ENCODE measurements at regions not wholly inside any gene's neighbourhood (a gene's known extent, or its start where the extent isn't known, plus 50 kb on each side); places are given as distances from the start of the nearest gene placed in this dataset.

GRCh38 chr5:26245321-26245720 lies 793.1 kb downstream of the CDH9 start:
- no peak for TF ChIP-seq CTCF (IDR thresholded peaks at IDR 0.05)
- no peak for TF ChIP-seq EZH2 (IDR thresholded peaks at IDR 0.05; ENCODE audit: borderline replicate concordance, insufficient read depth, low read depth, low read length, poor library complexity, severe bottlenecking)
- no peaks in the 10 kb centered on the region for H4K20me1 ChIP-seq (ENCODE audit: control insufficient read depth, insufficient read depth, low read length, poor library complexity, severe bottlenecking)
- H3K4me3 Mint-ChIP-seq: no peak overlapping the region
- ChIA-PET POLR2A (no interaction called here), CTCF (no interaction called here)
- no peak overlapping the region for H3K27ac ChIP-seq (ENCODE audit: low read length in 2 of 2)
- WGBS (ENCODE audit: insufficient coverage): 92% methylated on average over 5 of the region's 5 CpGs
- no peaks in the 10 kb centered on the region for H3K79me2 ChIP-seq (ENCODE audit: control insufficient read depth, insufficient read depth, low read length)
- no peaks in the 10 kb centered on the region for H3K36me3 ChIP-seq (replicated peaks in 1 of 2; ENCODE audit: control extremely low read depth in 1 of 2, control insufficient read depth in 1 of 2, extremely low read depth in 1 of 2, insufficient read depth in 2 of 2, low read length in 1 of 2)
- no peak overlapping the region for H3K27ac Mint-ChIP-seq
- ATAC-seq (ENCODE audit: low read depth): no peak
- no peaks in the 10 kb centered on the region for H3K27me3 ChIP-seq (replicated peaks in 1 of 4; ENCODE audit: control extremely low read depth in 1 of 4, control insufficient read depth in 3 of 4, insufficient read depth in 4 of 4, low read length in 3 of 4)
- no peaks in the 10 kb centered on the region for H3K27me3 Mint-ChIP-seq
- H3K4me3 ChIP-seq (ENCODE audit: control extremely low read depth in 1 of 5, extremely low read depth in 1 of 5, insufficient read depth in 1 of 5, low read depth in 2 of 5, low read length in 4 of 5): no peak overlapping the region
- peaks cover 0 to 2% (median 0%) of the 10 kb centered on the region in 3 donors for H3K9me3 ChIP-seq (ENCODE audit: control extremely low read depth in 1 of 3, control insufficient read depth in 2 of 3, insufficient read depth in 1 of 3, low read length in 2 of 3)
- H3K4me1 ChIP-seq (ENCODE audit: control insufficient read depth in 2 of 2, insufficient read depth in 2 of 2, low read length in 2 of 2): no peaks in the 10 kb centered on the region
- no peak for DNase-seq
- H2AFZ ChIP-seq (ENCODE audit: insufficient read depth, low read depth, low read length, poor library complexity, severe bottlenecking): no peak overlapping the region
- no peaks in the 10 kb centered on the region for H3K4me1 Mint-ChIP-seq
- peaks cover 2% of the 10 kb centered on the region for H3K9me3 Mint-ChIP-seq (ENCODE audit: insufficient read depth)
- H3K4me2 ChIP-seq (replicated peaks; ENCODE audit: low read depth, low read length, poor library complexity, severe bottlenecking): no peak overlapping the region
- no peak overlapping the region for H3K9ac ChIP-seq (ENCODE audit: low read length)
- intact Hi-C loops (cut with micrococcal nuclease): no loop called here

GRCh38 chr5:26239588-26239987 lies 798.8 kb downstream of the CDH9 start:
- no peaks in the 10 kb centered on the region for H3K4me1 Mint-ChIP-seq
- Histone ChIP-seq H3K4me1 (ENCODE audit: control insufficient read depth in 2 of 2, insufficient read depth in 2 of 2, low read length in 2 of 2) (no peaks in the 10 kb centered on the region), H3K4me3 (ENCODE audit: control extremely low read depth in 1 of 5, extremely low read depth in 1 of 5, insufficient read depth in 1 of 5, low read depth in 2 of 5, low read length in 4 of 5) (no peak overlapping the region), H3K27ac (ENCODE audit: low read length in 2 of 2) (no peak overlapping the region), H3K9ac (ENCODE audit: low read length) (no peak overlapping the region), H3K36me3 (replicated peaks in 1 of 2; ENCODE audit: control extremely low read depth in 1 of 2, control insufficient read depth in 1 of 2, extremely low read depth in 1 of 2, insufficient read depth in 2 of 2, low read length in 1 of 2) (no peaks in the 10 kb centered on the region), H3K79me2 (ENCODE audit: control insufficient read depth, insufficient read depth, low read length) (no peaks in the 10 kb centered on the region), H3K4me2 (replicated peaks; ENCODE audit: low read depth, low read length, poor library complexity, severe bottlenecking) (no peak overlapping the region), H3K27me3 (replicated peaks in 1 of 4; ENCODE audit: control extremely low read depth in 1 of 4, control insufficient read depth in 3 of 4, insufficient read depth in 4 of 4, low read length in 3 of 4) (no peaks in the 10 kb centered on the region), H4K20me1 (ENCODE audit: control insufficient read depth, insufficient read depth, low read length, poor library complexity, severe bottlenecking) (no peaks in the 10 kb centered on the region), H3K9me3 (ENCODE audit: control extremely low read depth in 1 of 3, control insufficient read depth in 2 of 3, insufficient read depth in 1 of 3, low read length in 2 of 3) (peaks cover 0 to 19% (median 0%) of the 10 kb centered on the region in 3 donors), H2AFZ (ENCODE audit: insufficient read depth, low read depth, low read length, poor library complexity, severe bottlenecking) (no peak overlapping the region)
- H3K27ac Mint-ChIP-seq: no peak overlapping the region
- intact Hi-C loops (cut with micrococcal nuclease): no loop called here
- H3K9me3 Mint-ChIP-seq (ENCODE audit: insufficient read depth): peaks cover 4% of the 10 kb centered on the region
- no peak for TF ChIP-seq CTCF (IDR thresholded peaks at IDR 0.05)
- TF ChIP-seq EZH2 (IDR thresholded peaks at IDR 0.05; ENCODE audit: borderline replicate concordance, insufficient read depth, low read depth, low read length, poor library complexity, severe bottlenecking): no peak
- ATAC-seq (ENCODE audit: low read depth): no peak
- DNase-seq: no peak
- H3K27me3 Mint-ChIP-seq: no peaks in the 10 kb centered on the region
- ChIA-PET POLR2A (no interaction called here), CTCF (no interaction called here)
- 20% methylated on average over 1 of the region's 4 CpGs for WGBS (ENCODE audit: insufficient coverage)
- H3K4me3 Mint-ChIP-seq: no peak overlapping the region

Measured in B cell (primary cell).